H1 (cell line): ENCODE measurements at regions not wholly inside any gene's neighbourhood (a gene's known extent, or its start where the extent isn't known, plus 50 kb on each side); places are given as distances from the start of the nearest gene placed in this dataset.

Experiments
- CTCF ChIA-PET: fragments of 300-600 bp; sonication (Branson Sonifier 250); formaldehyde crosslinking; loops from one replicate; lab custom pipeline; 2021; ENCODE audit not compliant: partially characterized antibody; lab: Charles Lee
- POLR2A ChIA-PET: fragments of 300-600 bp; sonication (Branson Sonifier 250); formaldehyde crosslinking; loops from one replicate; lab custom pipeline; 2021; ENCODE audit warnings: inconsistent platforms; ENCODE audit not compliant: partially characterized antibody; lab: Charles Lee
- DNase-seq, 2 experiments: peaks; one replicate each; pipeline versions ENCODE4 v3.0.0 to v3.0.0-alpha.2; 2010 to 2022; ENCODE audit warnings: low spot score in 2 of 2, low read depth in 1 of 2, mixed read lengths in 1 of 2
- FAIRE-seq: peaks from 2 replicates; lab custom pipeline; 2011; peaks lifted over from hg19 to GRCh38; lab: Jason Lieb, UNC
- H2AFZ ChIP-seq: 2 replicates; pipeline ENCODE4 v1.8.1; 2012; ENCODE audit warnings: low read length, inconsistent platforms
- H2AK5ac ChIP-seq: 2 replicates; pipeline ENCODE4 v1.6.1; 2013; ENCODE audit warnings: low read depth, low read length
- H2BK120ac ChIP-seq: replicated peaks from 2 replicates; pipeline ENCODE3; 2013; ENCODE audit warnings: low read depth, low read length, inconsistent platforms
- H2BK12ac ChIP-seq: 2 replicates; pipeline ENCODE4 v1.6.1; 2013; ENCODE audit warnings: low read depth, low read length
- H2BK15ac ChIP-seq: 2 replicates; pipeline ENCODE4 v1.6.1; 2013; ENCODE audit warnings: low read length
- H2BK20ac ChIP-seq: 2 replicates; pipeline ENCODE4 v1.6.1; 2013; ENCODE audit warnings: low read length
- H2BK5ac ChIP-seq: 2 replicates; pipeline ENCODE4 v1.6.1; 2013; ENCODE audit warnings: low read depth, low read length
- H3K14ac ChIP-seq: 2 replicates; pipeline ENCODE4 v1.6.1; 2013; ENCODE audit warnings: inconsistent platforms; ENCODE audit not compliant: insufficient read length
- H3K18ac ChIP-seq: 2 replicates; pipeline ENCODE4 v1.6.1; 2013; ENCODE audit warnings: low read length; ENCODE audit errors: extremely low read depth
- H3K23ac ChIP-seq: 2 replicates; pipeline ENCODE4 v1.6.1; 2013; ENCODE audit warnings: inconsistent platforms; ENCODE audit not compliant: insufficient read length
- H3K23me2 ChIP-seq: 2 replicates; pipeline ENCODE4 v1.6.1; 2013; ENCODE audit warnings: low read depth, low read length
- H3K27ac ChIP-seq: 2 replicates; pipeline ENCODE4 v1.6.1; 2011; ENCODE audit warnings: low read depth, low read length, inconsistent platforms
- H3K27me3 ChIP-seq, 4 experiments: replicated peaks in 1 of 4; 1 replicate in 1 of 4; 2 replicates in 3 of 4; pipeline versions ENCODE4 v1.6.1 to v1.8.1; 2011 to 2013; ENCODE audit warnings: low read length in 3 of 4, mild to moderate bottlenecking in 3 of 4, inconsistent platforms in 2 of 4, mixed read lengths in 2 of 4, moderate library complexity in 1 of 4; ENCODE audit not compliant: control insufficient read depth in 3 of 4, insufficient read depth in 3 of 4; ENCODE audit errors: extremely low read depth in 1 of 4
- H3K36me3 ChIP-seq, 4 experiments: 2 replicates each; pipeline versions ENCODE4 v1.6.1 to v1.8.1; 2011 to 2013; ENCODE audit warnings: mild to moderate bottlenecking in 4 of 4, low read length in 3 of 4, moderate library complexity in 2 of 4, control low read depth in 1 of 4, inconsistent platforms in 1 of 4; ENCODE audit not compliant: insufficient read depth in 4 of 4, control insufficient read depth in 2 of 4
- H3K4ac ChIP-seq: replicated peaks from 2 replicates; pipeline ENCODE3; 2013; ENCODE audit warnings: low read length, low read depth, mixed read lengths, inconsistent platforms; ENCODE audit not compliant: insufficient read length
- H3K4me1 ChIP-seq, 4 experiments: replicated peaks in 1 of 4; 1 replicate in 1 of 4; 2 replicates in 3 of 4; pipeline versions ENCODE4 v1.6.1 to v1.8.1; 2011 to 2013; ENCODE audit warnings: low read length in 3 of 4, inconsistent platforms in 2 of 4, mixed read lengths in 1 of 4; ENCODE audit not compliant: insufficient read depth in 4 of 4, control insufficient read depth in 3 of 4
- H3K4me2 ChIP-seq, 2 experiments: 2 replicates each; pipeline versions ENCODE4 v1.6.1 to v1.8.1; 2011 to 2013; ENCODE audit warnings: low read depth in 2 of 2, low read length in 2 of 2, control low read depth in 1 of 2, inconsistent platforms in 1 of 2, mild to moderate bottlenecking in 1 of 2; ENCODE audit not compliant: insufficient read depth in 1 of 2
- H3K4me3 ChIP-seq, 4 experiments: fragments of 200-600, 300-600 bp in 1 of 4; sonication (generic), shearing (Covaris generic), sonication (Bioruptor Twin) in 1 of 4; 2 replicates each; pipeline versions ENCODE4 v1.5.1 to v1.8.1; 2011 to 2016; ENCODE audit warnings: low read length in 4 of 4, low read depth in 3 of 4, control low read depth in 2 of 4, inconsistent platforms in 2 of 4, mild to moderate bottlenecking in 2 of 4, mixed read lengths in 1 of 4, moderate library complexity in 1 of 4; ENCODE audit not compliant: insufficient read depth in 2 of 4; ENCODE audit errors: extremely low read depth in 1 of 4
- H3K56ac ChIP-seq: replicated peaks from 2 replicates; pipeline ENCODE3; 2013; ENCODE audit warnings: low read depth, mild to moderate bottlenecking, mixed read lengths, low read length, inconsistent platforms; ENCODE audit not compliant: insufficient read length
- H3K79me1 ChIP-seq: 2 replicates; pipeline ENCODE4 v1.6.1; 2013; ENCODE audit warnings: low read depth, low read length, control low read depth
- H3K79me2 ChIP-seq, 2 experiments: 2 replicates each; pipeline versions ENCODE4 v1.6.1 to v1.8.1; 2012 to 2013; ENCODE audit warnings: low read length in 2 of 2, mild to moderate bottlenecking in 2 of 2, inconsistent platforms in 1 of 2; ENCODE audit not compliant: insufficient read depth in 2 of 2, control insufficient read depth in 1 of 2
- H3K9ac ChIP-seq, 4 experiments: replicated peaks in 1 of 4; 1 replicate in 1 of 4; 2 replicates in 3 of 4; pipeline versions ENCODE4 v1.6.1 to v1.8.1; 2011 to 2013; ENCODE audit warnings: low read depth in 3 of 4, low read length in 3 of 4, control low read depth in 2 of 4, mild to moderate bottlenecking in 2 of 4, moderate library complexity in 2 of 4, inconsistent platforms in 1 of 4; ENCODE audit errors: extremely low read depth in 1 of 4
- H3K9me3 ChIP-seq, 2 experiments: 2 replicates each; pipeline versions ENCODE4 v1.6.1 to v1.8.1; 2012 to 2013; ENCODE audit warnings: mild to moderate bottlenecking in 2 of 2, moderate library complexity in 2 of 2, control low read depth in 1 of 2, inconsistent platforms in 1 of 2, low read depth in 1 of 2, low read length in 1 of 2, mixed read lengths in 1 of 2; ENCODE audit not compliant: insufficient read depth in 2 of 2
- H4K20me1 ChIP-seq, 2 experiments: replicated peaks in 1 of 2; 2 replicates each; pipeline versions ENCODE3 to v1.8.1; 2011 to 2013; ENCODE audit warnings: inconsistent platforms in 2 of 2, low read length in 2 of 2, mild to moderate bottlenecking in 1 of 2; ENCODE audit not compliant: insufficient read depth in 2 of 2, control insufficient read depth in 1 of 2
- H4K5ac ChIP-seq: 2 replicates; pipeline ENCODE4 v1.6.1; 2013; ENCODE audit warnings: low read length, low read depth, mixed read lengths, inconsistent platforms; ENCODE audit not compliant: insufficient read length
- H4K8ac ChIP-seq: 2 replicates; pipeline ENCODE4 v1.8.0; 2013; ENCODE audit warnings: mild to moderate bottlenecking, moderate library complexity, low read length, inconsistent platforms; ENCODE audit not compliant: insufficient read depth; ENCODE audit errors: extremely low read depth
- H4K91ac ChIP-seq: replicated peaks from 2 replicates; pipeline ENCODE3; 2013; ENCODE audit warnings: low read length, mixed read lengths, inconsistent platforms; ENCODE audit not compliant: insufficient read length
- BACH1 ChIP-seq: IDR thresholded peaks from 2 replicates; pipeline ENCODE4 v1.6.1; 2012; ENCODE audit warnings: low read length, improper control_type of control experiment
- CBX5 ChIP-seq: fragments of 300-800, 300-1000 bp; sonication (generic); IDR thresholded peaks from 2 replicates; pipeline ENCODE4 v1.7.1; 2016; ENCODE audit warnings: antibody characterized with exemption, low read length, low read depth
- CHD1 ChIP-seq: IDR thresholded peaks from 2 replicates; pipeline ENCODE4 v1.6.1; 2012; ENCODE audit warnings: low read depth, low read length, improper control_type of control experiment
- EGR1 ChIP-seq: IDR thresholded peaks from 2 replicates; pipeline ENCODE4 v1.6.1; 2011; ENCODE audit warnings: low read depth, low read length, borderline replicate concordance
- FOSL1 ChIP-seq: IDR thresholded peaks from 2 replicates; pipeline ENCODE4 v1.6.1; 2011; ENCODE audit warnings: mild to moderate bottlenecking, low read depth, low read length, moderate library complexity; ENCODE audit not compliant: insufficient read depth
- NANOG ChIP-seq: IDR thresholded peaks from 2 replicates; pipeline ENCODE4 v1.6.1; 2011; ENCODE audit warnings: low read length, low read depth, mild to moderate bottlenecking, inconsistent platforms; ENCODE audit not compliant: insufficient read depth, poor library complexity, severe bottlenecking
- RBBP5 ChIP-seq: IDR thresholded peaks from 2 replicates; pipeline ENCODE4 v1.7.1; 2012; ENCODE audit warnings: low read depth, mild to moderate bottlenecking, inconsistent platforms, low read length, moderate library complexity, borderline replicate concordance
- RFX5 ChIP-seq: IDR thresholded peaks from 2 replicates; pipeline ENCODE4 v1.6.1; 2011; ENCODE audit warnings: low read depth, low read length, improper control_type of control experiment, borderline replicate concordance
- RNF2 ChIP-seq: fragments of 200-900, 300-1000 bp; sonication (generic); IDR thresholded peaks from 2 replicates; pipeline ENCODE4 v1.7.1; 2016; ENCODE audit warnings: borderline replicate concordance, low read depth, mild to moderate bottlenecking, antibody characterized with exemption, low read length; ENCODE audit not compliant: poor library complexity, severe bottlenecking; ENCODE audit errors: missing control alignments
- SIRT6 ChIP-seq: IDR thresholded peaks from one replicate; pipeline ENCODE4 v1.7.1; 2012; ENCODE audit warnings: low read length, inconsistent platforms
- SIX5 ChIP-seq: IDR thresholded peaks from 2 replicates; pipeline ENCODE4 v1.6.1; 2011; ENCODE audit warnings: mild to moderate bottlenecking, low read depth, low read length
- SUZ12 ChIP-seq: fragments of 200-600 bp; sonication (generic); IDR thresholded peaks from 2 replicates; pipeline ENCODE4 v1.6.1; 2012; ENCODE audit warnings: mild to moderate bottlenecking, inconsistent platforms, low read length, moderate library complexity, mixed read lengths
- TAF1 ChIP-seq: IDR thresholded peaks from 2 replicates; pipeline ENCODE4 v1.6.1; 2011; ENCODE audit warnings: mild to moderate bottlenecking, low read depth, low read length
- ZNF274 ChIP-seq: IDR thresholded peaks from 2 replicates; pipeline ENCODE4 v1.7.0; 2012; ENCODE audit warnings: low read length, borderline replicate concordance; ENCODE audit errors: extremely low read depth
- WGBS, 2 experiments: shearing (Covaris generic) in 1 of 2; methylation state at CpG; one replicate each; pipeline versions ENCODE4 v1.1.6 to v1.1.7; 2013 to 2015; ENCODE audit warnings: low lambda C conversion rate in 2 of 2, mixed read lengths in 2 of 2, inconsistent platforms in 1 of 2, low coverage in 1 of 2, missing lambda C conversion rate in 1 of 2; ENCODE audit not compliant: insufficient replicate concordance in 2 of 2, insufficient coverage in 1 of 2, insufficient read length in 1 of 2; ENCODE audit errors: extremely low coverage in 1 of 2, missing lambda C conversion rate in 1 of 2; 5-methylcytosine and 5-hydroxymethylcytosine counted together

DNA sequence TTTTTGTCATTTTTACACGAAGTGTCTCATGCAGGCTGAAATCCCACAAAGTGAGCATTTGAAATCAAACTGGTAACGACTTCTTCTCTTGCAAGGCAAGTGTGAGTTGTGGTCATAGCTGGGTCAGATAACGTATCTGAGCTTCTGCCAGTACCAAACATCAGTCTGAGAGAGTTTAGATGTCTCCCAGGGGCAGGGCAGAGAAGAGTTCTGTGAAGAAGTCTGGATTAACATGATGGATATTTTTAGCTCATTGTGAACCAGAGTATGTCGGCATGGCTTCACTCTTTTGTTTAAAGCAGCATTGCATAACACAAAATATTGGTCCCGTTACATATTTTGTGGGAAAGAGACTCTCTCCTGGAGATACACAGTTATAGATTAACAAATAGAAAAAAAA, 655.5 kb upstream of the KLHL29 start:
- Histone ChIP-seq H3K56ac (no peak overlapping the region), H3K4ac (no peak overlapping the region), H2AK5ac (no peak overlapping the region), H3K27me3 (no peaks in the 10 kb centered on the region), H3K18ac (no peak overlapping the region), H2BK5ac (no peak overlapping the region), H4K91ac (no peak overlapping the region), H3K4me2 (no peak overlapping the region), H3K36me3 (no peaks in the 10 kb centered on the region), H3K23me2 (no peaks in the 10 kb centered on the region), H3K9me3 (no peaks in the 10 kb centered on the region), H2BK120ac (no peak overlapping the region), H3K4me3 (no peak overlapping the region), H2BK12ac (no peak overlapping the region), H3K79me1 (no peaks in the 10 kb centered on the region), H3K9ac (no peak overlapping the region), H2AFZ (peak overlapping the region; percentile 85; the same call in 1 of the 2 replicates), H4K5ac (no peak overlapping the region), H3K4me1 (no peaks in the 10 kb centered on the region), H2BK15ac (no peak overlapping the region), H2BK20ac (no peak overlapping the region), H4K8ac (no peak overlapping the region), H3K79me2 (no peaks in the 10 kb centered on the region), H3K14ac (no peak overlapping the region), H3K23ac (no peak overlapping the region), H3K27ac (no peak overlapping the region), H4K20me1 (no peaks in the 10 kb centered on the region)
- CTCF ChIA-PET, result no interaction called here
- FAIRE-seq (no peak), DNase-seq (no peak)
- WGBS, 2 experiments, result 92% methylated on average over 5 of the region's 5 CpGs; no CpG with 5 or more reads in 1 of the 2 experiments
- POLR2A ChIA-PET, result no interaction called here
- TF ChIP-seq ZNF274, result no peak
- no peak for TF ChIP-seq EGR1
- no peak for TF ChIP-seq FOSL1
- TF ChIP-seq TAF1, result no peak
- TF ChIP-seq NANOG, result no peak
- TF ChIP-seq SIX5, result no peak
- no peak for TF ChIP-seq RNF2
- no peak for TF ChIP-seq RFX5
- TF ChIP-seq BACH1, result no peak
- TF ChIP-seq CBX5, result no peak
- TF ChIP-seq RBBP5, result no peak
- TF ChIP-seq SIRT6, result no peak
- no peak for TF ChIP-seq SUZ12
- TF ChIP-seq CHD1, result no peak
